ENCODE measurements at regions not wholly inside any gene's neighbourhood (a gene's known extent, or its start where the extent isn't known, plus 50 kb on each side); places are given as distances from the start of the nearest gene placed in this dataset.

DNA sequence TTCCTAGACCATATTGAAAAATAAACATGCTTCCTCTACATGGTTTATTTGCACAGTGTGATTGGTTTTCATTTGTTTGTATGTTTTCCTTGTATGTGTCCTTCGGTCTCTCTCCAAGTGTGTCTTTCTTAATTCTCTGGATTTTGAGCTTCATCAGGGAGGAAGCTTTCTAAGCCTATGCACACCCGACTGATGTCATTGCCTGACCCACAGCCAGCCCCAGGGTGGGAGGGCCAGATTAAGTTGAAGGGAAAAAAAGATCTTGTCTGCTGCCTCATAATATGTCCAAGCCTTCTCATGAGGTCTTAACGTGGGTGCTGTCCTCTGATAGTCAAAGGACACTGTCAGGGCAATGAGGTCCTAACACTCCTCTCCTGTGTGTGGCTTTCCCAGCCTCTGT lies 115.2 kb downstream of the MARCHF4 start:
- DNase-seq (ENCODE audit: extremely low read depth, low read depth): no peak
- TF ChIP-seq, protein P1, sequence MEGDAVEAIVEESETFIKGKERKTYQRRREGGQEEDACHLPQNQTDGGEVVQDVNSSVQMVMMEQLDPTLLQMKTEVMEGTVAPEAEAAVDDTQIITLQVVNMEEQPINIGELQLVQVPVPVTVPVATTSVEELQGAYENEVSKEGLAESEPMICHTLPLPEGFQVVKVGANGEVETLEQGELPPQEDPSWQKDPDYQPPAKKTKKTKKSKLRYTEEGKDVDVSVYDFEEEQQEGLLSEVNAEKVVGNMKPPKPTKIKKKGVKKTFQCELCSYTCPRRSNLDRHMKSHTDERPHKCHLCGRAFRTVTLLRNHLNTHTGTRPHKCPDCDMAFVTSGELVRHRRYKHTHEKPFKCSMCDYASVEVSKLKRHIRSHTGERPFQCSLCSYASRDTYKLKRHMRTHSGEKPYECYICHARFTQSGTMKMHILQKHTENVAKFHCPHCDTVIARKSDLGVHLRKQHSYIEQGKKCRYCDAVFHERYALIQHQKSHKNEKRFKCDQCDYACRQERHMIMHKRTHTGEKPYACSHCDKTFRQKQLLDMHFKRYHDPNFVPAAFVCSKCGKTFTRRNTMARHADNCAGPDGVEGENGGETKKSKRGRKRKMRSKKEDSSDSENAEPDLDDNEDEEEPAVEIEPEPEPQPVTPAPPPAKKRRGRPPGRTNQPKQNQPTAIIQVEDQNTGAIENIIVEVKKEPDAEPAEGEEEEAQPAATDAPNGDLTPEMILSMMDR (IDR thresholded peaks at IDR 0.05; ENCODE audit: low read depth, low read length): no peak
